ENCODE measurements at regions not wholly inside any gene's neighbourhood (a gene's known extent, or its start where the extent isn't known, plus 50 kb on each side); places are given as distances from the start of the nearest gene placed in this dataset.

GRCh38 chr2:62349788-62350187, 153.9 kb downstream of the B3GNT2 start:
- Mint-ChIP-seq H3K9me3 (ENCODE audit: insufficient read depth) (no peaks in the 10 kb centered on the region), H3K4me3 (no peak overlapping the region), H3K4me1 (no peaks in the 10 kb centered on the region), H3K27ac (no peak overlapping the region), H3K27me3 (peaks cover 4% of the 10 kb centered on the region)
- H3K36me3 ChIP-seq (replicated peaks in 1 of 2; ENCODE audit: control extremely low read depth in 1 of 2, control insufficient read depth in 1 of 2, extremely low read depth in 1 of 2, insufficient read depth in 2 of 2, low read length in 1 of 2): no peaks in the 10 kb centered on the region
- DNase-seq (no peak), ATAC-seq (ENCODE audit: low read depth) (no peak)
- H3K9me3 ChIP-seq (ENCODE audit: control extremely low read depth in 1 of 3, control insufficient read depth in 2 of 3, insufficient read depth in 1 of 3, low read length in 2 of 3): peaks cover 0 to 24% (median 6%) of the 10 kb centered on the region in 3 donors
- H3K4me2 ChIP-seq (replicated peaks; ENCODE audit: low read depth, low read length, poor library complexity, severe bottlenecking): no peak overlapping the region
- no peak overlapping the region for H3K4me3 ChIP-seq (ENCODE audit: control extremely low read depth in 1 of 5, extremely low read depth in 1 of 5, insufficient read depth in 1 of 5, low read depth in 2 of 5, low read length in 4 of 5)
- CTCF ChIA-PET: no interaction called here
- 100% methylated on average over 3 of the region's 6 CpGs for WGBS (ENCODE audit: insufficient coverage)
- no peaks in the 10 kb centered on the region for H4K20me1 ChIP-seq (ENCODE audit: control insufficient read depth, insufficient read depth, low read length, poor library complexity, severe bottlenecking)
- POLR2A ChIA-PET: no interaction called here
- no peaks in the 10 kb centered on the region for H3K27me3 ChIP-seq (replicated peaks in 1 of 4; ENCODE audit: control extremely low read depth in 1 of 4, control insufficient read depth in 3 of 4, insufficient read depth in 4 of 4, low read length in 3 of 4)
- H3K27ac ChIP-seq (ENCODE audit: low read length in 2 of 2): no peak overlapping the region
- no peaks in the 10 kb centered on the region for H3K79me2 ChIP-seq (ENCODE audit: control insufficient read depth, insufficient read depth, low read length)
- H3K9ac ChIP-seq (ENCODE audit: low read length): no peak overlapping the region
- H2AFZ ChIP-seq (ENCODE audit: insufficient read depth, low read depth, low read length, poor library complexity, severe bottlenecking): no peak overlapping the region
- intact Hi-C loops (cut with micrococcal nuclease): no loop called here
- no peaks in the 10 kb centered on the region for H3K4me1 ChIP-seq (ENCODE audit: control insufficient read depth in 2 of 2, insufficient read depth in 2 of 2, low read length in 2 of 2)
- TF ChIP-seq EZH2 (IDR thresholded peaks at IDR 0.05; ENCODE audit: borderline replicate concordance, insufficient read depth, low read depth, low read length, poor library complexity, severe bottlenecking) (no peak), CTCF (IDR thresholded peaks at IDR 0.05) (no peak)

GRCh38 chr2:62348700-62349099, 152.8 kb downstream of the B3GNT2 start:
- Mint-ChIP-seq H3K4me3 (no peak overlapping the region), H3K9me3 (ENCODE audit: insufficient read depth) (no peaks in the 10 kb centered on the region), H3K27me3 (peaks cover 4% of the 10 kb centered on the region), H3K4me1 (peaks cover 8% of the 10 kb centered on the region), H3K27ac (no peak overlapping the region)
- ATAC-seq (ENCODE audit: low read depth) (no peak), DNase-seq (no peak)
- intact Hi-C loops (cut with micrococcal nuclease): no loop called here
- no CpG with 5 or more reads among the region's 1 CpG for WGBS (ENCODE audit: insufficient coverage)
- Histone ChIP-seq H3K4me2 (replicated peaks; ENCODE audit: low read depth, low read length, poor library complexity, severe bottlenecking) (no peak overlapping the region), H3K36me3 (replicated peaks in 1 of 2; ENCODE audit: control extremely low read depth in 1 of 2, control insufficient read depth in 1 of 2, extremely low read depth in 1 of 2, insufficient read depth in 2 of 2, low read length in 1 of 2) (no peaks in the 10 kb centered on the region), H4K20me1 (ENCODE audit: control insufficient read depth, insufficient read depth, low read length, poor library complexity, severe bottlenecking) (no peaks in the 10 kb centered on the region), H3K9me3 (ENCODE audit: control extremely low read depth in 1 of 3, control insufficient read depth in 2 of 3, insufficient read depth in 1 of 3, low read length in 2 of 3) (peaks cover 0 to 19% (median 6%) of the 10 kb centered on the region in 3 donors), H3K27me3 (replicated peaks in 1 of 4; ENCODE audit: control extremely low read depth in 1 of 4, control insufficient read depth in 3 of 4, insufficient read depth in 4 of 4, low read length in 3 of 4) (no peaks in the 10 kb centered on the region), H3K4me1 (ENCODE audit: control insufficient read depth in 2 of 2, insufficient read depth in 2 of 2, low read length in 2 of 2) (peaks cover 4% of the 10 kb centered on the region in 2 donors), H3K79me2 (ENCODE audit: control insufficient read depth, insufficient read depth, low read length) (no peaks in the 10 kb centered on the region), H3K27ac (ENCODE audit: low read length in 2 of 2) (no peak overlapping the region), H3K9ac (ENCODE audit: low read length) (no peak overlapping the region), H3K4me3 (ENCODE audit: control extremely low read depth in 1 of 5, extremely low read depth in 1 of 5, insufficient read depth in 1 of 5, low read depth in 2 of 5, low read length in 4 of 5) (no peak overlapping the region), H2AFZ (ENCODE audit: insufficient read depth, low read depth, low read length, poor library complexity, severe bottlenecking) (no peak overlapping the region)
- ChIA-PET POLR2A (no interaction called here), CTCF (no interaction called here)
- TF ChIP-seq CTCF (IDR thresholded peaks at IDR 0.05): no peak
- TF ChIP-seq EZH2 (IDR thresholded peaks at IDR 0.05; ENCODE audit: borderline replicate concordance, insufficient read depth, low read depth, low read length, poor library complexity, severe bottlenecking): no peak

Data from B cell (primary cell).